ENCODE measurements at regions not wholly inside any gene's neighbourhood (a gene's known extent, or its start where the extent isn't known, plus 50 kb on each side); places are given as distances from the start of the nearest gene placed in this dataset.

- TF ChIP-seq POLR2AphosphoS5 (IDR thresholded peaks at IDR 0.05; ENCODE audit: low read depth, low read length) = no peak
- TF ChIP-seq TAF1 (IDR thresholded peaks at IDR 0.05; ENCODE audit: borderline replicate concordance, insufficient read depth, low read length) = no peak
- TF ChIP-seq FOXP2 (optimal IDR thresholded peaks at IDR 0.05; ENCODE audit: borderline replicate concordance, extremely low read depth, extremely low read length, insufficient read depth) = no peak
- TF ChIP-seq REST (IDR thresholded peaks at IDR 0.05; ENCODE audit: insufficient read depth in 1 of 2, low read depth in 2 of 2, low read length in 2 of 2) = no peak
- no peak for TF ChIP-seq SIN3A (IDR thresholded peaks at IDR 0.05; ENCODE audit: borderline replicate concordance, insufficient read depth, low read length)
Measured at GRCh38 chr20:60204601-60205000, 246.4 kb downstream of the CDH26 start.

Measured in PFSK-1 (cell line).